VCaP (cell line): ENCODE measurements at regions not wholly inside any gene's neighbourhood (a gene's known extent, or its start where the extent isn't known, plus 50 kb on each side); places are given as distances from the start of the nearest gene placed in this dataset.

ENCODE experiments used
- H3K27ac ChIP-seq: fragments of 450-650 bp; 2 replicates; pipeline ENCODE4 v1.5.1; 2017
- CTCF ChIP-seq: fragments of 450-650 bp; conservative IDR thresholded peaks from 2 replicates; pipeline ENCODE4 v1.5.1; 2017; ENCODE audit warnings: mild to moderate bottlenecking, moderate library complexity

- TF ChIP-seq CTCF: no peak
- peak overlapping the region; percentile 8; the same call in 1 of the 2 replicates for H3K27ac ChIP-seq
Observed at GRCh38 chr3:153829606-153830170, 291.5 kb upstream of the ARHGEF26 start.

- H3K27ac ChIP-seq: peak overlapping the region; percentile 8; the same call in 1 of the 2 replicates
- no peak for TF ChIP-seq CTCF
Observed at GRCh38 chr3:153830552-153830951, 290.6 kb upstream of the ARHGEF26 start.

GRCh38 chr3:153835540-153835939 is 285.6 kb upstream of the ARHGEF26 start:
- no peak overlapping the region for H3K27ac ChIP-seq
- TF ChIP-seq CTCF: no peak

GRCh38 chr3:153840487-153840886 is 280.7 kb upstream of the ARHGEF26 start:
- TF ChIP-seq CTCF: no peak
- no peak overlapping the region for H3K27ac ChIP-seq

- H3K27ac ChIP-seq: no peak overlapping the region
- no peak for TF ChIP-seq CTCF
Observed at GRCh38 chr3:153843994-153844393, 277.2 kb upstream of the ARHGEF26 start.

GRCh38 chr3:153845311-153845710 is 275.9 kb upstream of the ARHGEF26 start:
- H3K27ac ChIP-seq: no peak overlapping the region
- no peak for TF ChIP-seq CTCF

- H3K27ac ChIP-seq: peak overlapping the region; percentile 40; the same call in 1 of the 2 replicates
- no peak for TF ChIP-seq CTCF
Observed at GRCh38 chr3:153848702-153849101, 272.5 kb upstream of the ARHGEF26 start.
